ENCODE measurements at regions not wholly inside any gene's neighbourhood (a gene's known extent, or its start where the extent isn't known, plus 50 kb on each side); places are given as distances from the start of the nearest gene placed in this dataset.

DNA sequence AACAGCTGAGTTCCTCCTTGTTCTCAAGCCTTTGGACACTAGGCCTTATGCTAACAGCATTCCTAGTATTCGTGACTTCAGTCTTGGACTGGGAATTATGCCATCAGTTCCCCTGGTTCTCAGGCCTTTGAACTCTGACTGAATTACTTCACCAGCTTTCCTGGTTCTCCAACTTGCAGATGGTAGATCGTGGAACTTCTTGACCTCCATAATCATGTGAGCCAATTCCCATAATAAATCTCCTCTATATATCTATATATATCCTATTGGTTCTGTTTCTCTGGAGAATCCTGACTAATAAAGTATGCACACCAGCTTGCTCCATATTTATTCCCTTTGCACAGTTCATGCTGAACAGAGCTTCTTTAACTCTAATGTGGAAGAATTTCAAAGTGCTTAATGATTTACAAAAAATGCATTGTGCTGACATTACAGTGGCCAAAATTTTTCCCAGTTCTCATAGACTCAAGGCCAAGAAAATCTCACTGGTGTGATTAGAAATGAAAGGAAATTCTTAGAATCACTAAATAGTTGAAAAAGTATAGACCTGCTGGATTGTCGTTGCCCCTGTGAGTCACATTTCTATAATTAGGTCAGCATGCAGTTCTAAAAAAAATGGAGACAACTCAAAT lies 462.9 kb upstream of the ADAMTS5 start:
- no peak for DNase-seq

DNA sequence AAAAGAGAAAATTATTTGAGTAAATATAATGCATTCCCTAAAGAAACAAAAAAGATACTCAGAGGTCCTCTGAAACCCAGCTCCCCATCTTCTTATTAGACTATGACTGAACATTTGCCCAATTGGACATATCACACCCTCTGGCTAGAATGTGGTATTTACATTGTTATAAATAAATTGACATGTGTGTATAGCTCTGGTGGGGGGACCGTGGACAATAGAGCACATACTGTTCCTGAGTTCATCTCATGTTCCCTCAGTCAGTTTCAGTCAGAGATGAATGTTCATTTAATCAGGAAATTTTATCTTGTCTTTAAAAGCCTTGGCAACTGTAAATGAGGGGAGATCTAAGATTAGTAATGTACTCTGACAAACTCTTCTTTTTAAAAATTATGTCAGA lies 459.3 kb upstream of the ADAMTS5 start:
- no peak for DNase-seq

DNA sequence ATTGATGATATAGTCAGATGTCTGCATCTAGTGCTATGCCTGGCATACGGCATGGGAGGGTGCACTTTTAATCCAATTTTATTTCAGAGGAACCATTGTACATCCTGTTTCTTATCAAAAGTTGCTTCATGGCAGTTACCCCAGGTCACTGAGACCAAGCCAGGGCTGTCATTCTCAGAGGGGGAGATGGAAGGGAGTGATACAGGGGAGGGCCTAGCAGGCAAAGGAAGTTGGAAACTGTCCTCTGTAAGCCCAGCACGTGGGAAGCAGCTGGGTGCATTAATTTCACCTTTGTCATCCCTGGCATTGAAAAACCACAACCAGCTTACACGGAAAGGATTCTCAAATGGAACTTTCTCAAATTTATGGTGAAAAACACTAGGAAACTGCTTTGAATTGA lies 458.7 kb upstream of the ADAMTS5 start:
- DNase-seq = no peak

DNA sequence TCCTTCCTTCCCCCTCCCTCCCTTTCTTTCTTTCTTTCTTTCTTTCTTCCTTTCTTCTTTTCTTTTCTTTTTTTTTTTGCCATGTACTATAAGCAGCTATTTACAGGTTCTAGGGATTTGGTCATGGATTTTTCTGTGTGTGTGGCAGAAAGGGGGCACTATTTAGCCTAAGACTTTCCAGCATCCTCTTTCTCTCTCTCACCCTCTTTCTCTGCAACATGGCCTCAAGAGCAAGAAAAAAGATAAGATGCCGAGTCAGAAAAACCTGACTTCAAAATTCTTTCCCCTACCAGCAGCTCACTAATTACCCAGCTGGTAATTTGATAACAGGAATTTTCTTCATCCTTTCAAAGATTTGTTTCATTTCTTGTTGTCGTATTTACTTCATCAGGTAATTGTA lies 458.3 kb upstream of the ADAMTS5 start:
- DNase-seq = no peak

DNA sequence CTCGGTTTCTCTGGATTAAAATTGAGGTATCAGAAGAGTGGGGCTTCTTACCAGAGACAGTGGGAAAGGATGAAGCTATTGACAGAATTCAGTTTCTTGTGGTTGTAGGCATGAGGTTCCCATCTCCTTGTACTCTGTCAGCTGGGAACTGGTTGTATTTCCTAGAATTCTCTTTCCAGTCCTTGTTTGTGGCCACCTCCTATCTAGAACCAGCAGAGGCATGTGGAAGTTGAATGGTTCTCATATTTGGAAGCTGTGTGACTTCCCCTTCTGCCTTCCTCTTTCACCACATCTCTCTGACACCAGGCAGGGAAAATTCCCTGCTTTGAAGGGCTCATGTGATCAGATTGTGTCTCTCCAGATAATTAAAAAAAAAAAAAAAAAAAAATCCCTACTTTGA lies 457.7 kb upstream of the ADAMTS5 start:
- DNase-seq = no peak

DNA sequence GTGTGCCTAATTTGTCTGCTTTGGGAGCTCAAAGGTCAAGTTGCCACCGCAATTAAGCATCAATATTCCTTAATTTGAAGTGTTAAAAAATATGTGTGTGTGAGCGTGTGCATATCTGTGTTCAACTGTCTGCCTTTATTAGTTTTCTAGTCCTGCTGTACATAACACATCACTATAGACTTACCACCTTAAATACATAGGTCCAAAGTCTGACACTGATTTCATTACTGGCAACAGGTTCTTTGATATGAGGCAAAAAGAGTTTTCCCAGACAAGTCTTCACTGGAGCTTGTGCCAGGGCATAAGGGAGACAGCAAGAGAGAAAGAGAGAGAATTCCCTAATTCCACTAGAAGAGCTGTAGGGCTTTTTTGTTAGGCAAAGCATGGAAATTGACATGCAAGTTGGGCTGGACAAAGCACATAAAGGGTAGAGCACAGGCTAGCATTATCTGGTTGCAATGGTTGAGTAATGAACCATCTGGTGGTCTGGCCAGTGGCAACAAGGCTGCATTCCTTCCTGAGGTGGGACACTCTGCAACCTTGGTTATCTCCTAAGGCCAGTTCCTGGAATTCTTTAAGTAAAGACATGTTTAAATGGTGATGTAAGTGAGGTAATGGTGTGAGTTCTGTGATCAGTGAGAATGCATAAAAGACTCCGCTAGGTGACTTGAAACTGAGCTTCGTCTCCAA lies 457.2 kb upstream of the ADAMTS5 start:
- DNase-seq = no peak

DNA sequence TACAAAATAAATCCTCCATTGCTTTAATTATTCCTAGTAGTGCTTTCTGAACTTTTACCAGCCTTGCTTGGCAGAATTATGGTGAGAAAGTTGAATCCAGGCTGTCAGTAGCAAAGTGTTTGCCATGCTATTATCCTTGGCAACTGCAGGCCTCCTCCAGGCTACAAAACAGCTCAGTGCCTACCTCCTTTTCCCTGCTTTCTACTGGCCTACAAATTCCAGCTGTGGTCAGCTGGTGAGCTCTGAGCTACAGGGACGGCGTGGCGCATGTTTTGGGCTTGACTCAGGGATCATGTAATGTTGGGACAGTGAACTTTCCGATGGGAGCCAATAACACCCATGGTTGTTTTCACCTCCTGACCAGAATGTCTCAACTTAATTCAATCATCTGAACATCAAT lies 456.1 kb upstream of the ADAMTS5 start:
- no peak for DNase-seq

DNA sequence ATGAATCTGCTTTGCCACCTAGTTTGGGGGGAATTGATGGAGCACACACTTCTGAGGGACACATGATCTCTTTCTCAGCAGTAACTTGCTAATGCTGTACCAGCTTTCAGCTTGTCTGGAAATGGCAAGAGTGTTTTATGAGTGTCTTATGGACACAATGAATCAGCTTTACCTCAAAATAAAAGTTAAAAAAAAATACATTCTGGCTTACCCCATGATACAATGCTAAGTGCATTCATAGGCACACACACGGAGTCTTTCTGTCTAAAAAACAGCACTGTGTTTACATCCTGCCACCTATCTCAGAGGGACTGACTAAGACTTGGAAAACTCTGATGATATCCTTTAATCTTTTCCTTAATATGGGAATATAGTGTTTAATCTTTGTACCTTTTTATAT lies 455.5 kb upstream of the ADAMTS5 start:
- no peak for DNase-seq

DNA sequence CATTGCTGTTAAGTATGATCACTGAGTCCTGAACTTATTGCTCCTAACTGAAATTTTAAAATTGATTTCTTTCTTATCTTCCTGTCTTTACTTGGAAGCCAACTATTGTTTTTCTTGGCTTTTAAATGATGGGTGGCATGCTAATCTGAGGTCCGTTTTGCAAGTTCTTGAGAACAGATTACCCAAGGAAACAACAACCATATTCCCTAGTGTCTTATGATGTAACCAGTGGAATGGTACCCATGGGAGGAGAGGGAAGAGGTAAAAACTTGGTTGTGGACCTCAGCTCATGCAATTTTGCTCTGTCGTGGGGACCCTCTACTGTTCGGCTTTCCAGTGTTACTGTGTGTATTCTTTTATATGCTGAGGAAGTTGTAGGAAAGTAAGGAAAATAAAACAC lies 454.8 kb upstream of the ADAMTS5 start:
- DNase-seq = no peak

DNA sequence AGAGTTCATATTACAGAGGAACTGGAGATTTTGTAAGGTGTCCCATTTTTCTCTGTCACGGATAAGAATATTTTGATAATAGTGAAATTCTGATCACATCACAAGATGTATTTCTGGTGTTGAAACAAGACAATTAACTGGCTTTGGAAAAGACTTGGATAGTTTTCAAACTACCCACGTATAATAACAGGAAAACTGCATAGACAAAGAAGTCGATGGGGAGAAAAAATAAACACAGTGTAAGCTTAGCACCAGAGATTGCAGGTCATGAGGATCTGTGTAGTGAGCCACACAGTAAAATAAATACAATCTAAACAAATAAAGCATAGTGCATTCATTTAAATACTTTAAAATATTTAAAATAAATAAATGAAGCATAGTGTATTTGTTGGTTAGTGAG lies 452.3 kb upstream of the ADAMTS5 start:
- DNase-seq = no peak

DNA sequence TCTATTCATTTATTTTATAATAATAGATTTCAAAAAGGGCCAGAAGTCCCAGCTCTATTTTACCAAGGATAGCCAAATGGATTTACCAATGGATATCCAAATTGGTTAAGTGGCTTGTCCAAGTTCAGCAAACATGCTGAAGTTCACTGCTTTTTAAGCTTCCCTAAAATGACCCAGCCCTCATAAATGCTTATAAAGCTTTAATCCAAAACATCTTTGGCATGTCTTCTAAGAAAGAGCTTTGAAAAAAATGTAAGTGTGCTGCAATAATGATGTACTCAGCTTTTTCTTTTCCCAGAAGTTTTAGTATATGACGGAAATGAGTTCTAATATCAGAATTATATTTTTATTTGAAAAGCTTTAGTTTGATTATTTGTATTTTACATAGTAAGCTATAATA lies 451.5 kb upstream of the ADAMTS5 start:
- DNase-seq = no peak

DNA sequence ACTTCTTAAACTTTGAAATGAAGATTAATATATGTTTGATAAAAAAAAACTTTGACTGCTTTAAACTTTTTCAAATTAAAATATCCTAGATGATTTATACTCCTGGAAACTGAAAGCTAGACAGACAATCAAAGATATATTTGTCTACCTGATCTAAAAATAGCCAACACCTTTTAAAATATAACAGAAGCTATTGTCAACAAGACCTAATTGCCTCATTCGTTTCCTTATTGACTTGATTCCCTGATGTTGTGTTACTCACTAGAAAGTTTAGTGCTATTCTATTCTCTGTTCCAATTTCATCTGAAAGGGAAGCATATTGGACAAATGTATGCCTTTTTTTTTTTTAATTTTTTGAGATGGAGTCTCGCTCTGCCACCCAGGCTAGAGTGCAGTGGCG lies 445.6 kb upstream of the ADAMTS5 start:
- DNase-seq = no peak

DNA sequence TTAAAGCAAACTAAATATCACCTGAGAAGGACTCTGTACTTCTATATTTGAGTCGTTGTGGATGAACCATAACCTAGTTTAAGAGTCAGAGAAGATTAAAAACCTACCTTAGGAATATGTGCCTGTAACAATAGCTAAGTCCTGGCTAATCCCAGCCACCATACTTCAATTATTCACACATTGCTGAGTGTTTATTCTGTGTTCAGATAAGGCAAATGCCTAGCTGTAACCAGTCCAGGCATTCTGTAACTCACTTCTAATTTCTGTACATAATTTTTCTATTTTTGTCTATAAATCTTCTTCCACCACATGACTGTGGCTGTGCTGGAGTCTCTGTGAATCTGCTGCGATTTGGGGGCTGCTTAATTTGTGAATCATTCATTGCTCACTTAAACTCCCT lies 441.9 kb upstream of the ADAMTS5 start:
- no peak for DNase-seq

DNA sequence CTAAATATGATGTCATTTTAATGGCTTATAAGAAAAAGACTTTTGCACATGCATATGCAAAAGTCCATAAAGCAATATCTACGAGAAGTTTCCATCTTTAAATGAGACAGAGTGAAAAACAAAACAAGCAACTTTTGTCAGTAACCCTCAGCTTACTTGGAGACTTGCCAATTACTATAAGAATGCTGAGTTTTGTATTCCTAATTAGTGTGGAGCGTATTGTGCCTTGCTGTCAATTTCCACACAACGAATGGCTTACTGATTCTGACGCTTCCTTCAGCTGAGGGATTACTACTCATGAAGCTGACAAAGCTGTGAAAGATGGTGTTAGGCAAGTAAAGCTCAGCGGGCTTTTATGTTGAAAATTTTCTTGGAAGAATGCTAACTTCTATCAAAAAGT lies 440.4 kb upstream of the ADAMTS5 start:
- no peak for DNase-seq

DNA sequence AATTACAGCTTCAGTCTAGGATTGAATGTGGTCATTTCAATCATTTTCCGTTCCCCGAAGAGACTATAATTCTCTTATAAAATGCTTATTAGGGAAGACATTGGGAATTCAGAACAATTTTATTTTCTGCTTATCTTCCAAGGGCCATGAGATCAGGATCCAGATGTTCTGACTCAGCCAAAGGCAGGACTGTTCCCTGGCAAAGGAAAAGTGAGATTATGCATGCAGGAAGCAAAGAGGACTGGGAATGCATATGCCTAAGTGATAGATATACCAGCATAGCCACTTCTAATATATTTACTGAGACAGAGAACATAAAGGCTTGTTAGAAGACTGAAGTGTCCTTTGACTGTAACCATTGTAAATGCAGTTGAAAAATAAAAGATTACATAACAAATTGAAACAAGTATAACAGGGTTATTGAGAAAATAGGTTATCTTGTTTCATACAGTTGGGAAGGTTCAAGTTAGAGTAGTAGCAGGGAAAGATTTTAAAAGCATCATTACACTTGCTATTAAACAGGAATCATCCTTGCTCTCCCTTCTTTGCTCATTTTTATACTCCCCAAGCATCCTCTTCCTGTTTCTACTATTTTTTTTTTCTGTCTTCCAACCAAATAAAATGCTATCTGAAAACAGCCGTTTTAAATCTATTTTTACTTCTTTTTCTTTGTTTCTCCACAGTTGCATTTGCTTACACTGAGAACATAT lies 439.6 kb upstream of the ADAMTS5 start:
- DNase-seq = no peak

DNA sequence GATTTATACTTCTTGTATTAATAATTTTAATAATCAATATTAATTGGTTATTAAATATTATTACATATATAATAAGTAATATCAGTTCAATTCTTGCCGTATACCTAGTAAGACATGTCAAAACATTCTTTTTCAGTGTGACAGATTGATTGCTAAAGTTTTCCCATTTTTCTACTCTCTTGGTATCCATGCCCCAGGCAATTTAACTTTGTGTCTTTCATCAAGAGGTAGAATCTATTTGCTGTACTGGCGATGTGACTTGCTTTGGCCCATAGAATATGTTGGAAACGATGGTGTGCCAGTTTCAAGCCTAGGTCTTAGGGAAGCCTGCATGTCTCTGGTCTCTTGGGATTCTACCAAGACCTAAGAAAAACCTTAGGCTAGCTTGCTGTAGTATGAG lies 436.1 kb upstream of the ADAMTS5 start:
- no peak for DNase-seq

DNA sequence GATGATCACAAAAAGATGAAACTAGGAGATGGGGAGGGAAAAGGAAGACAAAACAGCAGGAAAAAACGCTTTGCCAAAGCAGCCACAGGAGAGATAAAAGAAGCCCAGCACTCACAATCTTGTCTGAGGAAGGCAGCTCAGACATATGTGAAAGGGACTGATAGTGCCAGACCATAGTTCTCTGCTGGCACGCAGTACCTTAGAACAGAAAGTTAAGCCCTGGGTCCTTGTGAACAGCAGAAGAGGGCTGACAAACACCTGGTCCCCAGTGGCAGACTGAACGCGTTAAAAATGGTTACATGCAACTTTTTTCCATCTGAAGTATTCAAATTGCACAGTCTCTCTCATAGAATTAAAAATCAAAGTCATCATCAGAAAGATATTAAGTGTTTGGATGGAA lies 433.2 kb upstream of the ADAMTS5 start:
- DNase-seq = no peak

DNA sequence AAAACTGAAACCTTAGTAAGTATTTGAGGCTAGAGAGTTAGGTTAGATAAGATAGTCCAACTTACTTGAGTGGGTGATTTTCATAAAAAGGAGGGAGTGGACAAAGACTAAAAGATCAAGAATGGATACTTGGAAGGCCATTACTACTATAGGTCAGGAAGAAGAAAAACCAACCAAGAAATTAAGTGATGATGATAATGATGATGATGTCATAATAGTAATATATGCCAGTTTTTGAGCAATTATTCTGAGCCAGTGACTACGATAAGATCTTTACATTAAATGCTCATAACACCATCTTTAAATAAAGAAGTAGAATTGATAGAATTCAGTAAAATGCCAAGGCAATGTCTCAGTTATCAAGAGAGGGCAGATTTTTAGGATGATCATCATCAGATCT lies 430.7 kb upstream of the ADAMTS5 start:
- no peak for DNase-seq

DNA sequence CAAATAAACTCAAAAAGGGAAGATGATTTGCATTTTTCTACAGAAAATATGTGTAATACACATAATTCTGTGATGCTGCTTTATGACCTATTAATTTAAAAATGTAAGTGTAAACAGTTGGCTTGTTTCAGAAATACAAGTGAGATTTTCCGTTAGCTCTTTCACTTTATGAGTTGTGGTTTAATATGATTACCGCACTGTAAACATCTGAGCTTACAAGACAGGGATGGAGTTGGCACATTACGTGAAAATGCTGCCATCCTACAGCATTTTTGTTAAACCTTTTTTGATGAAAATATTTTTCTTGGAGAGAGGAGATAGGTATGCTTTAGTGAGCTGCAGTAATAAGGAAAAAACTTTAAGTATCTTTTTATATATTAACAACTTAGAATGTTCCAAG lies 426.8 kb upstream of the ADAMTS5 start:
- no peak for DNase-seq

DNA sequence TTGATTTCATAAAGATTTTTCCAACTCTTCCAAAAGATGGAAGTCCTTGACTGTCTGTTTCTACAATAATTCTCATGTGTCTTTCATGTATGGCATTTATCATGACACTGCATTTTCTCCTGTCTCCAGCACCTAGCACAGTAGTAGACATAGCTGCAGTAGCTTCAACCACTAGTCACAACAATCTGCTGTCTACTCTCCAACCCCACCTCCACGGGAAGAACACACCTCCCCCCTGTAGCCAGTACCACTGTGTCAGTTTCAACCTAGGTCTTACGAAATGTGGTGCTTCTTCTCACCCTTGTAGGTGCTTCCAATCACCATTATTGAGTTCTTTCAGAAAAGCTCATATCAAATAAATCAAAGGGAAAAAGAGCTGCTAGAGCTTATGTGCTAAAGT lies 425.1 kb upstream of the ADAMTS5 start:
- no peak for DNase-seq

DNA sequence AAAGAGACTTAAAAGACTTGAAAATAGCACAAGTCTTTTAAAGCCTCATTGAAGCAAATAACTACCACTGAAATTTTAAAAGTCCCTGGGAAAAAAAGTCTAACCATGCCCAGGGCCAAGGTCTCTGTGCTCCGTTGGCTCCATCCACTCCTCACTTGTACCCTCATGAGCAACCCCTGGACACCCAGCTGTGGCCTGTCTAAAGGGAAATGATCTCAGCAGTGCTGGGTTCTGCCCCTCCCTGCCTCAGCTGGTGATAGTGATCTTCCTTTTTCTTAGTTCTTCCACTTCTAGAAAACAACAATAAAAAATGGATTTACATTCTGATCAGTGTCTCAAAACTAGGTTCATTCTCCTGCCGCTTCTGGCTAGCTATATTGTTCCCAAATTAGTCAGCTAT lies 423.5 kb upstream of the ADAMTS5 start:
- DNase-seq = no peak

DNA sequence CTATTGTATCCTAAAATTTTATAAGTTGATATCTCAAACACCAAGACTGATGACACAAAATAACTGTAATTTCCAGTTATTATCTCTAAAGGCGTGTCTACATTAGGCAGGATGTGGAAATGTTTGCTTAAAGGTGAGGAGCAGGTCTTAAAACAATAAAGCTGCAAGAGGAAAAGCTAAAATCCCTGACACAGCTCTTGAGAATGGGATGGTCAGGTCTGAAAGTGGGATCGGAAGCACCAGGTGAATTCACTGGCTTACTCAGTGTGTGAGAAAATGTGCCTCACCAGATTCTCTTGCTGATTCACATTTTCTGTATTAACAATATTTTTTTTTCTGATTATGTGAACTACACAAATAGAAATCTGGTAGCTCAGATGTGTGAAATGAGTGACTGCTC lies 421.9 kb upstream of the ADAMTS5 start:
- DNase-seq = no peak

DNA sequence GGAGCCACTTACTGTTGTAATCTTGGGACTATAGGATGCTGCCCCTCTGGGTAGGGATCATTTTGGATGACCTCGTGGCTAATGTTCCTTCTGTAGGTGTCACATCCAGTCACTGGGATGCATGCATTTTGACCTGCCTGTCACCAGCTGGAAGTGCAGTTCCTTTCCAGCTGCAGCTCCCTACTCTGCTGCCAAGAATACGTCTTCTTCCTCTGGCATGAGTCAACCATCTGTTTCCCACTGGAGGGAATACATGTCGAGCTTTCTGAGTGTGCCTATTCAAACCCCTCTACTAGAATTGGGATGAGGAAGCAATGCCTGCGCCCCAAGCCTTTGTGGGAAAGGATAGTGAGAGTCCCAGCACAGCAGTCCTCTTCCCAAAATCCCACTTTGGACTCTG lies 415.5 kb upstream of the ADAMTS5 start:
- DNase-seq = no peak

DNA sequence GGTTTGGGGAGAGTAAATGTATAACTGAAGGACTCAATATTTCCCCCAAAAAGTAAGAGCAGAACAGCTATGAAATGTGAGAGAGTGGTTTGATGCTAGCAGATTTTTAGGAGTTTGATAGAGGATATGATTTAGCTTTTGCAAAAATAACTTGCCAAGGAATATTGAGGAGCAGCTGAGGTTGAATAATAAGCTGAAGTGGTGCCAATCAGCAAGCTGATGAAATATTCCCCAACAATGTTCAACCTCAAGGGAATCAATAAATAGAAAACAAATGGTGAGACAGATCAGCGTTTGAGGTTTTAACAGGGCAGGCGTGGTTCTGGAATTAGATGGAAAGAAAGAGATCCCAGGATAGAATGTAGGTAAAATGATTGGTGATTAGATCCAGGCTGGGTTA lies 413.4 kb upstream of the ADAMTS5 start:
- no peak for DNase-seq

DNA sequence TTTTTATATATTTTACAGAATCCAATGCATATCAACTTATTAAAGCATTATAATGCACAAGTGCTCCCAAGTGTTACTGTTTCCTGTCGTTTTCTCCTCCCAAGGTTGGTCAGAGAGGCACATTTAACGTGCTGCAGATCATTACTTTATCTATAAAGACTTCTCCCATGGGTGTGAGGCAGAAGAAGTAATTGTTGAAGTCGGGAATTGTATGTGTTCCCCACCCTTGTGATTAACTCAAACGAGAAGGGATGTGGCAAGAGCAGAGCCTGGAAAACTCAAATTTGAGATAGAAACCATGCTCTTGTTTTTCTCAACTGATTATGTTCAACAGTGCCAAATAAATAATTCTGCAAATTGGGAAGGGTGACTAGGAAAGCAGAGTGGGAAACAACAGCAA lies 412.5 kb upstream of the ADAMTS5 start:
- DNase-seq = no peak
